ENCODE measurements at regions not wholly inside any gene's neighbourhood (a gene's known extent, or its start where the extent isn't known, plus 50 kb on each side); places are given as distances from the start of the nearest gene placed in this dataset.

- Histone ChIP-seq H3K4me3 (no peak overlapping the region), H3K9me3 (no peaks in the 10 kb centered on the region), H3K27ac (no peak overlapping the region), H3K27me3 (no peaks in the 10 kb centered on the region), H3K4me1 (no peaks in the 10 kb centered on the region), H3K36me3 (no peaks in the 10 kb centered on the region)
- WGBS, 5 donors = 68 to 75% (median 75%) methylated on average over 4 of the region's 4 CpGs
- TF ChIP-seq EP300 (IDR thresholded peaks at IDR 0.05) = no peak
- no peak for TF ChIP-seq CTCF (IDR thresholded peaks at IDR 0.05)
- TF ChIP-seq POLR2A (IDR thresholded peaks at IDR 0.05) = no peak
- TF ChIP-seq POLR2AphosphoS5 (IDR thresholded peaks at IDR 0.05) = no peak
- intact Hi-C loops (cut with DNase I; ENCODE audit: low total_unique reads) = no loop called here
- no peak for DNase-seq
Measured at GRCh38 chr2:7931808-7932207, 750.0 kb upstream of the ID2 start.

- Histone ChIP-seq H3K36me3 (no peaks in the 10 kb centered on the region), H3K27me3 (no peaks in the 10 kb centered on the region), H3K27ac (no peak overlapping the region), H3K4me1 (no peaks in the 10 kb centered on the region), H3K9me3 (no peaks in the 10 kb centered on the region), H3K4me3 (no peak overlapping the region)
- WGBS, 5 donors = 64 to 78% (median 72%) methylated on average over 1 of the region's 1 CpG
- no peak for TF ChIP-seq POLR2AphosphoS5 (IDR thresholded peaks at IDR 0.05)
- no peak for TF ChIP-seq CTCF (IDR thresholded peaks at IDR 0.05)
- TF ChIP-seq EP300 (IDR thresholded peaks at IDR 0.05) = no peak
- intact Hi-C loops (cut with DNase I; ENCODE audit: low total_unique reads) = no loop called here
- DNase-seq = no peak
Measured at GRCh38 chr2:7933672-7934071, 748.2 kb upstream of the ID2 start.

- Histone ChIP-seq H3K36me3 (no peaks in the 10 kb centered on the region), H3K4me3 (no peak overlapping the region), H3K4me1 (no peaks in the 10 kb centered on the region), H3K27ac (no peak overlapping the region), H3K27me3 (no peaks in the 10 kb centered on the region), H3K9me3 (no peaks in the 10 kb centered on the region)
- WGBS, 5 donors = 92 to 96% (median 95%) methylated on average over 4 of the region's 4 CpGs
- no peak for DNase-seq
- intact Hi-C loops (cut with DNase I; ENCODE audit: low total_unique reads) = no loop called here
- TF ChIP-seq POLR2A (IDR thresholded peaks at IDR 0.05) (no peak), CTCF (IDR thresholded peaks at IDR 0.05) (no peak), POLR2AphosphoS5 (IDR thresholded peaks at IDR 0.05) (no peak), EP300 (IDR thresholded peaks at IDR 0.05) (no peak)
Measured at GRCh38 chr2:7934476-7934875, 747.4 kb upstream of the ID2 start.

GRCh38 chr2:7937082-7937481 is 744.8 kb upstream of the ID2 start:
- Histone ChIP-seq H3K27me3 (no peaks in the 10 kb centered on the region), H3K4me1 (no peaks in the 10 kb centered on the region), H3K27ac (no peak overlapping the region), H3K36me3 (no peaks in the 10 kb centered on the region), H3K4me3 (no peak overlapping the region), H3K9me3 (no peaks in the 10 kb centered on the region)
- no peak for DNase-seq
- intact Hi-C loops (cut with DNase I; ENCODE audit: low total_unique reads) = no loop called here
- TF ChIP-seq POLR2A (IDR thresholded peaks at IDR 0.05) (no peak), POLR2AphosphoS5 (IDR thresholded peaks at IDR 0.05) (no peak), EP300 (IDR thresholded peaks at IDR 0.05) (no peak), CTCF (IDR thresholded peaks at IDR 0.05) (no peak)
- WGBS, 5 donors = 95 to 100% (median 99%) methylated on average over 1 of the region's 1 CpG
